ENCODE measurements at regions not wholly inside any gene's neighbourhood (a gene's known extent, or its start where the extent isn't known, plus 50 kb on each side); places are given as distances from the start of the nearest gene placed in this dataset.

DNA sequence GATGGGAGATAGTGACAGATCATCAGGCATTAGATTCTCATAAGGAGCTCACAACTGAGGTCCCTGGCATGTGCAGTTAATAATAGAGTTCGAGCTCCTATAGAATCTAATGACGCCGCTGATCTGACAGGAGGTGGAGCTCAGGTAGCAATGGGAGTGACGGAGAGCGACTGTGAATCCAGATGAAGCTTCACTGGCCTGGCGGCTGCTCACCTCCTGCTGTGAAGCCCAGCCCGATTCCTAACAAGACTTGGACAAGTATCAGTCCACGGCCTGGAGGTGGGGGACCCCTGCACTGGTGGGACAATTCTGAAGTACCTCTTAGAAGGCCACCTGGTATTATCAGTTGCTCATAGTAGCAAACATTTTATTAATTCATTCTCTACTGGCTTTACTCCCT is 377.9 kb upstream of the ITGA1 start:
- no peaks in the 10 kb centered on the region for H3K36me3 ChIP-seq
- DNase-seq (no peak), ATAC-seq (no peak)
- no peak overlapping the region for H3K27ac ChIP-seq
- intact Hi-C loops (cut with DNase I), result no loop called here
- H3K4me3 ChIP-seq, result no peak overlapping the region
- TF ChIP-seq CTCF (IDR thresholded peaks at IDR 0.05), result no peak
- no peaks in the 10 kb centered on the region for H3K4me1 ChIP-seq
- H3K27me3 ChIP-seq (ENCODE audit: low read depth), result no peaks in the 10 kb centered on the region
- H3K9me3 ChIP-seq, result no peaks in the 10 kb centered on the region

GRCh38 chr5:52419357-52419756 is 368.4 kb upstream of the ITGA1 start:
- ATAC-seq (no peak), DNase-seq (no peak)
- Histone ChIP-seq H3K4me1 (no peaks in the 10 kb centered on the region), H3K27me3 (ENCODE audit: low read depth) (no peaks in the 10 kb centered on the region), H3K9me3 (no peaks in the 10 kb centered on the region), H3K27ac (no peak overlapping the region), H3K36me3 (no peaks in the 10 kb centered on the region), H3K4me3 (no peak overlapping the region)
- intact Hi-C loops (cut with DNase I), result no loop called here
- TF ChIP-seq CTCF (IDR thresholded peaks at IDR 0.05), result no peak

GRCh38 chr5:52427615-52428014 is 360.1 kb upstream of the ITGA1 start:
- Histone ChIP-seq H3K4me1 (no peaks in the 10 kb centered on the region), H3K36me3 (no peaks in the 10 kb centered on the region), H3K27me3 (ENCODE audit: low read depth) (no peaks in the 10 kb centered on the region), H3K4me3 (no peak overlapping the region), H3K9me3 (no peaks in the 10 kb centered on the region), H3K27ac (no peak overlapping the region)
- DNase-seq (no peak), ATAC-seq (no peak)
- intact Hi-C loops (cut with DNase I), result no loop called here
- no peak for TF ChIP-seq CTCF (IDR thresholded peaks at IDR 0.05)

- no peaks in the 10 kb centered on the region for H3K4me1 ChIP-seq
- H3K9me3 ChIP-seq, result no peaks in the 10 kb centered on the region
- DNase-seq, result no peak
- H3K27me3 ChIP-seq (ENCODE audit: low read depth), result no peaks in the 10 kb centered on the region
- intact Hi-C loops (cut with DNase I), result no loop called here
- ATAC-seq, result no peak
- H3K36me3 ChIP-seq, result no peaks in the 10 kb centered on the region
- no peak overlapping the region for H3K27ac ChIP-seq
- TF ChIP-seq CTCF (IDR thresholded peaks at IDR 0.05), result no peak
- H3K4me3 ChIP-seq, result no peak overlapping the region
These were observed 358.7 kb upstream of the ITGA1 start for GRCh38 chr5:52428977-52429489.

GRCh38 chr5:52441768-52442167 is 345.9 kb upstream of the ITGA1 start:
- Histone ChIP-seq H3K27me3 (ENCODE audit: low read depth) (no peaks in the 10 kb centered on the region), H3K4me3 (no peak overlapping the region), H3K4me1 (no peaks in the 10 kb centered on the region), H3K27ac (no peak overlapping the region), H3K9me3 (no peaks in the 10 kb centered on the region), H3K36me3 (no peaks in the 10 kb centered on the region)
- no peak for TF ChIP-seq CTCF (IDR thresholded peaks at IDR 0.05)
- no peak for ATAC-seq
- DNase-seq, result no peak
- intact Hi-C loops (cut with DNase I), result no loop called here

- H3K4me3 ChIP-seq, result no peak overlapping the region
- H3K9me3 ChIP-seq, result no peaks in the 10 kb centered on the region
- DNase-seq, result no peak
- no peak for ATAC-seq
- H3K36me3 ChIP-seq, result no peaks in the 10 kb centered on the region
- H3K4me1 ChIP-seq, result no peaks in the 10 kb centered on the region
- no peaks in the 10 kb centered on the region for H3K27me3 ChIP-seq (ENCODE audit: low read depth)
- TF ChIP-seq CTCF (IDR thresholded peaks at IDR 0.05), result no peak
- intact Hi-C loops (cut with DNase I), result no loop called here
- no peak overlapping the region for H3K27ac ChIP-seq
These were observed 344.5 kb upstream of the ITGA1 start for GRCh38 chr5:52443187-52443586.

Measured in lower lobe of right lung (tissue), 2 donors.